Neural cell (in vitro differentiated cells): ENCODE measurements at regions not wholly inside any gene's neighbourhood (a gene's known extent, or its start where the extent isn't known, plus 50 kb on each side); places are given as distances from the start of the nearest gene placed in this dataset.

Source experiments
- EZH2 ChIP-seq: fragments of 200-600, 300-800 bp; shearing (Covaris generic), sonication (generic); IDR thresholded peaks from 2 replicates; pipeline ENCODE4 v1.6.1; 2014; ENCODE audit warnings: antibody characterized with exemption, low read length, borderline replicate concordance, mild to moderate bottlenecking; ENCODE audit not compliant: insufficient read depth, poor library complexity, severe bottlenecking
- RAD21 ChIP-seq: fragments of 450-650 bp; conservative IDR thresholded peaks from 2 replicates; pipeline ENCODE4 v1.6.1; 2014; ENCODE audit warnings: antibody characterized with exemption, mild to moderate bottlenecking, moderate library complexity
- REST ChIP-seq: IDR thresholded peaks from 2 replicates; pipeline ENCODE4 v1.6.1; 2012; ENCODE audit warnings: borderline replicate concordance
- TF ChIP-seq, protein P1 (sequence below): fragments of 450-650 bp; IDR thresholded peaks from 2 replicates; pipeline ENCODE4 v1.5.1; 2014; ENCODE audit warnings: antibody characterized with exemption, mild to moderate bottlenecking, moderate library complexity; ENCODE audit not compliant: poor library complexity, severe bottlenecking

DNA sequence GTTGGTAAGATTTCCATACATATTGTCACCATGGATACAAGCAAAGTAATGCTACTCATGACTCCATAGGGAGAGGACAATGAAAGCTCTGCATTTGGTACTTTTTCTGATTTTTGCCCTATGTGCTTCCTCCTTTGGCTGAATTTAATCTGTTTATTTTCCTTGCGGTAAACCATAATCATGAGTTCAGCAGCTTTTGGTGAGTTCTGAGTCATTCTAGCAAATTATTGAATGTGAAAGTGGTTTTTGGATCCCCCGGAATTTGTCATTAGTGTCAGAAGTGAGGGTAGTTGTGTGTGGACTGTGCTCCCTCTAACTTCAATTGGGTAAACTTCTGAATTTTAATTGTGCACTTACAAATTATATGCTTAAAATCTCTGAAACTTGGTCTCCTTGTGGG, 170.3 kb downstream of the MOSPD2 start:
- TF ChIP-seq, protein P1, sequence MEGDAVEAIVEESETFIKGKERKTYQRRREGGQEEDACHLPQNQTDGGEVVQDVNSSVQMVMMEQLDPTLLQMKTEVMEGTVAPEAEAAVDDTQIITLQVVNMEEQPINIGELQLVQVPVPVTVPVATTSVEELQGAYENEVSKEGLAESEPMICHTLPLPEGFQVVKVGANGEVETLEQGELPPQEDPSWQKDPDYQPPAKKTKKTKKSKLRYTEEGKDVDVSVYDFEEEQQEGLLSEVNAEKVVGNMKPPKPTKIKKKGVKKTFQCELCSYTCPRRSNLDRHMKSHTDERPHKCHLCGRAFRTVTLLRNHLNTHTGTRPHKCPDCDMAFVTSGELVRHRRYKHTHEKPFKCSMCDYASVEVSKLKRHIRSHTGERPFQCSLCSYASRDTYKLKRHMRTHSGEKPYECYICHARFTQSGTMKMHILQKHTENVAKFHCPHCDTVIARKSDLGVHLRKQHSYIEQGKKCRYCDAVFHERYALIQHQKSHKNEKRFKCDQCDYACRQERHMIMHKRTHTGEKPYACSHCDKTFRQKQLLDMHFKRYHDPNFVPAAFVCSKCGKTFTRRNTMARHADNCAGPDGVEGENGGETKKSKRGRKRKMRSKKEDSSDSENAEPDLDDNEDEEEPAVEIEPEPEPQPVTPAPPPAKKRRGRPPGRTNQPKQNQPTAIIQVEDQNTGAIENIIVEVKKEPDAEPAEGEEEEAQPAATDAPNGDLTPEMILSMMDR, result no peak
- TF ChIP-seq RAD21 (no peak), EZH2 (no peak), REST (no peak)
